Endometrium (tissue), 2 donors: ENCODE measurements at regions not wholly inside any gene's neighbourhood (a gene's known extent, or its start where the extent isn't known, plus 50 kb on each side); places are given as distances from the start of the nearest gene placed in this dataset.
"Not testable (repeated sequence)": the region's sequence is repeated elsewhere in the genome, so short reads cannot be mapped to it uniquely, and the experiment has no call there.

Source experiments
- FAIRE-seq: peaks from 2 replicates; lab custom pipeline; 2012; peaks lifted over from hg19 to GRCh38; lab: Jason Lieb, UNC
- donor health status: control.
- donor health status: control.

DNA sequence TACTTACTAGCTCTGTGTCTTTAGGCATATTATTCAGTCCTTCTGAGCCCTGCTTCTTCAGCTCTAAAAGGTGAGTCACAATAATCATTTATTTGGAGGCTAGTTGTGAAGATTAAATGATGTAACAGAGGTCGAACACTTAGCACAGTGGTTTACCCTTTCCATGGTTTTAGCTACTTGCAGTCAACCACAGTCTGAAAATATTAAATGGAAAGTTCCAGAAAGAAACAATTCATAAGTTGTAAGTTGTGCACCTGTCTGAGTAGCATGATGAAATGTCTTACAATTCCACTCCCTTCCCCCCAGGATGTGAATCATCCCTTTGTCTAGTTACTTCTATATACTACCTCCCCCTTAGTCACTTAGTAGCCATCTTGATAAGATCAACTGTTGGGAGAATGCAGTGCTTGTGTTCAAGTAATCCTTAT, 217.6 kb upstream of the THUMPD2 start:
- no peak for FAIRE-seq

DNA sequence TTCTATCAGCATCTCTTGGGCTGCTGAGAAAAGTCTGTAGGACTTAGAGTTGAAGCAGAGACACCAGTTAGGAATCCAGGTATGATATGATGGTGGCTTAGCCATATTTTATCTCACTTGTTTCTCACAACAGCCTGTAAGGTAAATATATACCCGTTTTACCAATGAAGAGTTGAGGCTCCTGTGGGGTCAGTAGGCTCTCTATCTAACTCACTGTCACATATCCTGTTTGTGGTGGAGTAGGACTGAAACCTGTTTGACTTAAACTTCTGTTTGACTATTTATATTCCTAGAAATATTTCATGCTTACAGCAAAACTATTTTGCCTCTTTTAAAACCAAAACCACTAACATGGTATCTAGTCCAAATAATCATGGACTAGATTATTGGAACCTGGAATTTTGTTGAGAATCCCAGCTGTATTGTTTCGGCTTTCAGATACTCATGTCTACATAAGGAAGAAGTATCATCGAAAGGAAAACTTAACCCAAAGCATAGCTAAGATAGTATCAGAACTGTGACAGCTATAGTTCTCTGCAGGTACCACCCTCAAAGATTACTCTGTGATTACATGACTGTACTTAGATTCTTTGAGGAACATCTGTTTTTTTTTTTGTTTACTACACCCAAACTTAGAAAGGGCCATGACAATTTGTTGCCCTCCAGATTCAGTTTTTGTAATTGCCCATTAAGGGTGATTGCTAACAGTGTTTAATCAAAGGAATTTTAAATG, 216.1 kb upstream of the THUMPD2 start:
- FAIRE-seq = no peak

DNA sequence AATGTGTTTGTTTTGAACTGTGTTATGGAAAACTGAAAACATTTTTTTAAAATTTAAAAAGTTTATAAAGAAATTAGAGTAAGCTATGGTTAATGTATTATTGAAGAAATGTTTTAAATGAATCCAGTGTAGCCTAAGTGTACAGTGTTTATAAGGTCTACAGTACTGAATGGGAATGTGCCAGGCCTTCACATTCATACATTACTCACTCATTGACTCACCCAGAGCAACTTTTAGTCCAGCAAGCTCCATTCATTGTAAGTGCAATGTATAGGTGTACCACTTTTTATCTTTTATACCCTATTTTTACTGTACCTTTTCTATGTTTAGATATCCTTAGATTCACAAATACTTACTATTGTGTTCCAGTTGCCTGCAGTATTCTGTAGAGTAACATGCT, 215.1 kb upstream of the THUMPD2 start:
- FAIRE-seq = no peak

DNA sequence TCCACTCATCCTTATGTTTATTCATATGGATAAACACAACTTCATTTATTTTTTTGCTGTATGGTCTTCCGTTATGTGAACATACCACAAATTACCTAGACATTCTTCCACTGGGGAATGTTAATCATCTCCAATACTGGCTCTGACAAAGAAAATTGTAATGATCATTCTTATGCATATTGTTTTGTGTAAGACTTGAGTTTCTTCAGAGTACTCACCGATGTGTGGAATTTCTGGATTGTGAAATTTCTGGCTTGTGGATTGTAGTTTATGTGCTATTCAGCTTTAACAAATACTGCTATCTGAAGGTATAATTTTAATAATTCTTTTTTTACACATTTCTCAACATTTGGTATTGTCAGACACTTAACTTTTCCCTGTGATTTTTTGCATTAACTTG, 212.2 kb upstream of the THUMPD2 start:
- no peak for FAIRE-seq

DNA sequence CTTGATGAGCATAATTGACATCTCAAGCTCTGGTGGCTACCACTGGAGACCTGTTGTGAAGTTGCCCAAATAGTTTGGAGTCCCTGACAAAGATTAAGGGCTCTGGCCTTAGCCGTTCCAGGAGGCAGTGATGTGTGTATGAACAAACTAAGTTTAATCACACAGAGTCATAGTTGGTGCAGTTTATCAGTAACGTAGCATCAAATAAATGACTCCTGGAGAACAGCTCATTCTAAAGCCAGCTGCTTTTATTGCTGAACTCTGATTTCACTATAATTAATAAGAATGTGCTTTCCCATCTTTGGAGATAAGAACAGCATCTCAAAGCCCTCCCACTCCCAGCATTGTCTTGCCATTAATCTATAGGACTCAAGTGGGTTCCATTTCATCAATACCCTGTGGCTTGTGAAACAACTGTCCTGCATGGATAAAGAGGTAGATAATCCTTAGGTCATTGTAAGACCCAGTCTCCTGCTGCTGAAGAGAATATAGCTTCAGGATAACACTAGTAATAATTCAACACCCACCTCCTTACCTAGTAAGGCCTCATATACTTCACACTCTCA, 211.4 kb upstream of the THUMPD2 start:
- no peak for FAIRE-seq

DNA sequence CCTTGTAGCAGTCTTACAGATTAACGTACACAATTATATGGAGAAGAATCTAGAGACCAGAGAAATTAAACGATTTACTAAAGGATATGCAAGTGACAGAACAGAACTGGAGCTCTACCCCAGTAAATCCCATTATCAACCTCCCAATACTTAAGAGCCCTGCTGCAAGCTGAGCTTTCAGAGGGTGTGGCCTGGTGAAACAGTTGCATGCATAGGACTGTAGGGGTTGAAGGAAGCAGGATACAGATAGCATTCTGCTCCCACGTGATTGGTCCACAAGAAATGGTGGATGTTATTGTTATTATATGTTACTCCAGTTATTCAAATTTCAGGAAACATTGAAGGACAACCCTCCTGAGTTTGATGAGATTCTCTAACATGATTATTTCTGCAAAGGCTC, 210.8 kb upstream of the THUMPD2 start:
- FAIRE-seq = no peak

DNA sequence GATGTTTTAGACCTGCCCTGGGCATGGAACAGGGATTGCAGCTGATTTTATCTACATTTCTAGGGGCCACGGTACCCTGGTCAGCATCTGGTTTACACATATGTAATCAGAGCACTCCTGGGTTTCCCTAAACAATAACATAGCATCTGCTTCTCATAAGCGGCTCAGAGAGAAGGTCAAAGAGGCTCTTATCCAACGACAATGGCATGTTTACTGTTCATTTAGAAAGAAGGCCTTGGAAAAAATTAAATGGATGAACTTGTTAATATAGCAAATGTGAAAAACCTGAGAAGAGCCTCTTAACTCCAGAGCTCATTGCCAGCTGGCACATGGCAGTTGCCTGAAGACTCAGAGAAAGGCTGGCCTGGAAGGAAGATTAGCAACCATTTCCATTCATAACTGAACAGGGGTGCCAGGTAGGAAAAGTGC, 202.8 kb upstream of the THUMPD2 start:
- peak; percentile 64 for FAIRE-seq

DNA sequence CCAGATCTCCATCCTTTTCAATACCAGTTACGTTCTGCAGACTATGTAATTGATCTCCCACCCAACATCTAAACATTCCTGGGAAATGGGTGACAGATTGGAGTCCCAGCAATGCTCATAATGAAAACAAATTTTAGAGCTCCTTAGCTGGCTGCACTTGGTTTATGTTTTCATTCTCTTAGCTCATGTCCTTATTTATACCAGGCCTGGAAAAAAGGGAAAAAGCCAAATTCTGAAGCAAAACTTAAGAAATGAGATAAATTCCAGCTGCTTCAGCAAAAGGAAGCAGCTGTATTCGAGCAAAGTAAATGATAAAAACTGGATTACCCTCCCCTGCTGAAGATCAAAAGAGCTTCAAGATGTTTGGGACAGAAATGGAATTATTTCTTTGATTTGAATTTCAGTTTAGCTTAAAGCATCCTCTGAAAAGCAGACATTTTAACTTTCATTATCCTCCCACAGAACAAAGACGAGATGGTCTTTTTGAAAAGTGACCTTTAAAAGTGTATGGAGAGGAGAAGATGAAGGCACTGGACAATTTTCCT, 196.5 kb upstream of the THUMPD2 start:
- FAIRE-seq = peak; percentile 90

DNA sequence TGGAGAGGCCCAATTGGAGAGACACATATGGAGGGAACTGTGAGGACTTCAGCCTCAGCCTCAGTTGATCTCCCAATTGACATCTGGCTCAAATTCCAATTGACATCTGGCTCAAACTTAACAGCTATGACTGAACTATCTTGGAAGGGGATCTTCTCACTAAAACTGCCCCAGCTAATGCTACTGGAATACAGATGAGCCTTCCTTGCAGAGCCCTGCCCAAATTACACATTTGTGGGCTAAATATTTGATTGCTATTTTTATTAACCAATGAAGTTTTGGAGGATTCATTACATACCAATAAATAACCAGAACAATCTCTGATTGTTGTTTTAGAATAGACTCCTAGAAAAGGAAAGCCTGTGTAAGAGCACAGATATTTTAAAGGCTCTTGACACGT, 189.0 kb upstream of the THUMPD2 start:
- FAIRE-seq = no peak

DNA sequence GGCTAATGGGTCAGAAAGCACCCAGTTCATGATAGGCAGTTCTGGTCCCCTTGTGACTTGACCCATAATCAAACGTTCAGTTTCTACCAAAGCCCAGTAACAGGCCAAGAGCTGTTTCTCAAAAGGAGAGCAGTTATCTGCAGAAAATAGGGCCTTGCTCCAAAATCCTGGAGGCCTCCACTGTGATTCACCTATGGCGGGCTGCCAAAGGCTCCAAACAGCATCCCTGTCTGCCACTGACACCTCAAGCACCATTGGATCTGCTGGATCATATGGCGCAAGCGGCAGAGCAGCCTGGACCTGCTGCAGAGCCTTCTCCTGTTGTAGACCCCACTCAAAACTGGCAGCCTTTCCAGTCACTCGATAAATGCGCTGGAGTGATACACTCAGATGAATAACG, 181.6 kb upstream of the THUMPD2 start:
- FAIRE-seq = not testable (repeated sequence)

DNA sequence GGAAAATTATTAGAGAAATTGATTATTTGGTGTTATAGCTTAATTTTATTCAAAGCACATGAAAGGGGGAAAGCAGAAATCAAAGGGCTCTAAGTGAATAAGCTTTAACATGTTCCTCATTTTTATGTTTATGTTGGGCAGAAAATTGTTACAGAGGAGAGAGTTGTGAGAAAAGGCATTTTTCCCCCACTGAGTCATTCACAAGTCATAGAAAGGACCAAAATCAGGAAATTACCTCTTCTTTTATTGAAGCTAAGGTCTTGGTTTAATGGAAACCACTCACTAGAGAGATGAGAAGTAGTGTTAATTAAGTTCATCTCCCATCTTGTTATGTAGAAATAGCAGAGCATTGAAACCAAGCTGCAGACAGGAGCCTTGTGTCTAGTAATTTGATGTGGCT, 175.3 kb upstream of the THUMPD2 start:
- FAIRE-seq = no peak

DNA sequence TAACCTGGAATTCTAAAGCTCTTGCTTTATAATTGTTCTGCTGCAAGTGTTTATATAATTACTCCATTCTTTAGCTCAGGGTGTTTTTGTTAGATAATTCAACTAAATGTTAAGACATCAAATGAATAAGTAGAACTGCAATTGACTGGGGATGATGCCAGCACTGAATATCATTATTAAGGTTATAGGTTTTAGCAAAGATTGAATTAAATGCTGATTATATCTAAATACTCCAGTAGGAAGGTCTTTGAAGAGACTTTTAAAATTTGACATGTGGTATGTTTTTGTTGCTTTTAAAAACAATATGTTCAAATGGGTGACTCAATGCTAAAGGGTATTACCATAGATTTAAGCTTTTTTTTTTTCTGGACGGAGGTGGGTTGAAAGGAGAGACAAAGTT, 170.1 kb upstream of the THUMPD2 start:
- FAIRE-seq = no peak

DNA sequence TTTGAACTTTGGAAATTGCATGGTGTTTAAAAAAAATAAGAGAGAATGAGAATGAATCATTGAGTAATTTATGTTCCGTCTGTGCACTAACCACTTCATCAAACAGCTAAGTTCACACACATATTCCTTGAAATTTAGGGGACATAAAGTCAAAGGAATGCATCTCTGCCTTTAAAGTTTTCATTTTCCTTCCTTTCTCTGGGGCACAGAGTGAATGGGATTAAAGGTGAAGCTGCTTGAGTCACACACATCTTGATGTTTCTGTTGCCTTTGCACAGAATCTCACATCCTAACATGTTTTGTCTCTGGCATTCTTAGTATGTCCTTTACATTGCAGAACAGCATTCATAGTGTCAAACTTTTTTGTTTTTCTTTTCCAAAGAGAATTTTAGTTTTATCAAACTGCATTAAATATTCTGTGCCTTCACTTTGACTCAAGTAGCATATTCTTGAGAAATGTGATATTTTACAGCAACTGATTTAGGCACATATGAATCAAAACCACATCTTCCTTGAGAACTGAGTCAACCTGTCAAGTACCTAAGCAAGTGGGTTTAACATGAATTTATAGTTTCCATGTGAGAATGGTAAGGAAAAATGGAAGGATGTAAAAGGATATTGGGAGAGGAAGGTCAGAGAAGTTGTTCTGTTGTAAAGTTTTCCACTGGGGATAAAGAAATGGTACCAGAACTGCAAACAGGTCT, 169.1 kb upstream of the THUMPD2 start:
- FAIRE-seq = no peak

DNA sequence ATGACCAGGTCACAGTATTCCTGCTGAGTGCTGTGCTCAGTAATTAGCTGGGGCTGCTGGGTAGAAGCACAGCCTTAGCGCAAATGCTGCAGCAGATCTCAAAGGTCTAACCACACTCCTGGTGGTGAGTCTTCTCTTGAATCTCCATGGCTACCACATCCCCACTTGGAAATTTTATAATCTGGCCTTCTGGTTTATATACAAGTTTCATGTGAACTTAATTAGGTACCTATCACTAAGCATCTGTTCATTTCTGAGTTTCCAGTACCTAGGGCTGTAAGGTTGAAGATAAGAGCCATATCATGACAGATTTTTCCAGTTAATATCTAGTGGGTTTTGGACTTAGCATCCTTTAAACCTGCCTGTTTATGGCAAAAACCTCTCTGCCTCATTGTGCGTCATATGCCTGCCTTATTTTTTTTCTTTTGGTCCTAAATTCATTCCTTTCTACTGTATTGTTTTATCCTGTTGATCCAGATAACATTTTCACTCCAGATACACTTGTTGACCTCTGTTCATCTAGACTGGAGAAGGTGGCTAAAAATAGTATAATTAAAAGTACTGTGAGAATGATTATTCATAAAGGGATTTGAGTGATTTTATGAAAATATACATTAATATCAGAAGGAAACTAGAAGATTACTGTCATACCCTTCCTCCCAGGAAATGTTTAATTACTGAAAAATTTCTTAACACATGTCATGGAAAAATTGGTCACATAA, 168.4 kb upstream of the THUMPD2 start:
- FAIRE-seq = peak; percentile 35

DNA sequence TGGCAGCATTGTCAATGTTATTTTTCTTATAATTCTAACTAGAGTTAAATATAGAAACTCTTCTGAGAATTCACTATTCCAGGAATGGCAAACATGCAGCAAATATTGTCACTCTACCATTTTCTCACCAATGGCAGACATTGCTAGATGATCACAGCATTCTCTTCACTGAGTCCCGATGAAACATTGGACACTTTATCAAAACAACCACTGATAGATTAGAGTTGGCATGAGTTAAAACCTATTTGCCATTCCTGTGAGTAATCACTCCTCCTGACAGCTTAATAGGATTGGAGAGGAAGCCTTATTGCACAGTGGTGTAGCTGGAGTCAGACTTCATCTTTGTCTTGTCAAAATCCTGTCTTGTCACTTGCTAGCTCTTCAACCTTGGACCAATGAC, 163.9 kb upstream of the THUMPD2 start:
- FAIRE-seq = no peak

DNA sequence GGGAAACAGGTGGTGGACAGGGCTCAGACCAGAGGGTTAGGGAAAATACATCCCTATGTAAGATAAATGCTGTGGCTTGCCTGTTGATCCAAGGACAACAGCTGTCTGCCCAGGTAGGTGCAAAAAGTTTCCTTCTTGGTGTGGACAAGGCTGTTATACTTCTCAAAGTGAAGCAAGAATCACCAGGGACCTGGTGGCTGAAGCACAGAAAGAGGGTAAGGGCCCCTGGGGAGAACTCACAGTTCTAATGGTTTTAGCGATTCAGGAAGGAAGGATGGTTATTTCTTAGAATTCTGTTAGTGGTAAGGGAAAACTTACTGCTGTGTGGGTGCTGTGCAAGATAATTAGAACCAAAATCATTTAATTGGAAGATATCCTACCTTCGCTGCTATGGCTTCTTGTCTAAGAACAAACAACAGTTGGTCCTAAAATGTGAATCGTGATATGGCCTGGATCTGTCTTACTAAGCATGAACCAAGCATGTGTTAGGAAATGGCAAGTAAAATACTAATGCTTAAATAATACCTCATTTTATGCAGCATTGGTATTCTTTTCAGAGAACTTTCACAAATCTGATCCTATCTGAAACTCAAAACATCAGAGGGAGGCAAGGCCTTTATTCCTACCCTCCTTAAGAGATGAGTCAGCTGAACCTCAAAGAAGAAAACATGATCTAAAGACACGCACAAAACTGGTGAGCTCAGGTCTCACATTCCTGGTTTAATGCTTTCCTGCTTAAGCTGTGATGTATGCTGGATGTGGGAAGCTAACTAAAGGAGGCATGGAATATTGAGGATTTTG, 159.2 kb upstream of the THUMPD2 start:
- peak; percentile 54 for FAIRE-seq

DNA sequence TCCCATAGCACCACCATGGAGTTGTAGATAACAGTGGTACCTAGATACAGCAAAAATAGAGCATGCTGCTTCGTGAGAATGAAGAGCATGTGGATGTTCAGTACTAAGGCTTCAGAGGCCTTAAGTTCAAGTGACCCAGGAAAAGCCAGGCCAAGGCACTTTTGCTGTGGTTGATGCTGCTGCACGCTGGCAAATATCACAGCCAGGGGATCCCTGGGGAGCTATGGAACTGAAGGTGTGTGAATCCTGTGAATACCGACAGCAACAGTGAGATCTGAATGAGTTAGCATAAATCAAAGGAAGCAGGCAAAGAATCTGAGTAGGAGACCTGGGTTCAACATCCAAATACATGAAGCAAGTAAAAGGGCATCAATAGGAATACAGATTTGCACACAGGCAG, 158.6 kb upstream of the THUMPD2 start:
- no peak for FAIRE-seq

DNA sequence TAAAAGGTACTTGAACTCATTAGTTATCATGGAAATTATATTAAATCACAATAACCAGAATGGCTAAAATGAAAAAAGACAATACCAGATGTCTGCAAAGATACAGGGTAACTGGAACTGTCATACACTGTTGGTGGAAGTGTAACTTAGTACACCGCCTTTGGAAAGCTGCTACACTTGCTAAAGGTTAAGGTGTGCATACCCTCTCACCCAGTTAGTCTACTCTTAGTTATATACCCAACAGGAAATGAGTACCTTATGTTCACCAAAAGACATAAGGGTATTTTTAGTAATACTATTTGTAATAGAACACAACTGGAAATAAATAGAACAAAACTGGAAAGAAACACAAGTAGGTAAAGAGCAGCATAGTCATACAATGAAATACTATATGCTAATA, 155.8 kb upstream of the THUMPD2 start:
- FAIRE-seq = no peak

DNA sequence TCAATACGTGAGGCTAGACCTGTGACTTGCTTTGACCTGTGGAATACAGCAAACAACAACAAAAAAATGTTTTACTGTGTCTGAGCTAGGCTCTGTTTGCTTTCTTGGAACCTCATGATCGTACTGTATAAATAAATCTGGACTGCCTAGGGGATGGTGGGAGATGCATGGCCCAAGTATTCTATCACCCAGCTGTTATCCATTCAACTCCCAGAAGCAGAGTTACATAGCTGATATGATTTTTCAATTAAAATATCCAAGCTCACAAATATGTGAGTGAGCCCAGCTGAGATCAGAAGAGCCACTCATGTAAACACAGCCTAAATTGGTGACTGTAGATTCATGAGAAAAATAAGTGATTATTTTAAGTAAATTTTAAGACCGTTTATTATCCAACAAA, 154.1 kb upstream of the THUMPD2 start:
- FAIRE-seq = no peak

DNA sequence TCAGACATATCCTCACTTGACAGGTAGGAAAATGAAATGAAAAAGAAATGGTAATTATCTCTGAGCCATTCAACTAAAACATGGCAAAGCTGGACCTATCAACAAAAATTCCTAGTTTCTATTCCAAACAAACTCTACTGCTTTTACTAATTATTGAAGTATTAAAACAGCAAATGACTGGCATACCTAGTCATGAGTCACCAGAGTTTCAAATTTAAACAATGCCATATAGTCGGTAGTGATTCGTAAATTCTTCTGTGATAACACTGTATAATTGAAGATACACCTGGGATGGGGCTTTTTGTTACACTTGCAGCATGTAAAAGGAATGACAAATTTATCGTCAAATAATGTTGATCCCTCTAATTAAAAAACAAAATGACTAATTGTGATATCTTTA, 153.1 kb upstream of the THUMPD2 start:
- no peak for FAIRE-seq

DNA sequence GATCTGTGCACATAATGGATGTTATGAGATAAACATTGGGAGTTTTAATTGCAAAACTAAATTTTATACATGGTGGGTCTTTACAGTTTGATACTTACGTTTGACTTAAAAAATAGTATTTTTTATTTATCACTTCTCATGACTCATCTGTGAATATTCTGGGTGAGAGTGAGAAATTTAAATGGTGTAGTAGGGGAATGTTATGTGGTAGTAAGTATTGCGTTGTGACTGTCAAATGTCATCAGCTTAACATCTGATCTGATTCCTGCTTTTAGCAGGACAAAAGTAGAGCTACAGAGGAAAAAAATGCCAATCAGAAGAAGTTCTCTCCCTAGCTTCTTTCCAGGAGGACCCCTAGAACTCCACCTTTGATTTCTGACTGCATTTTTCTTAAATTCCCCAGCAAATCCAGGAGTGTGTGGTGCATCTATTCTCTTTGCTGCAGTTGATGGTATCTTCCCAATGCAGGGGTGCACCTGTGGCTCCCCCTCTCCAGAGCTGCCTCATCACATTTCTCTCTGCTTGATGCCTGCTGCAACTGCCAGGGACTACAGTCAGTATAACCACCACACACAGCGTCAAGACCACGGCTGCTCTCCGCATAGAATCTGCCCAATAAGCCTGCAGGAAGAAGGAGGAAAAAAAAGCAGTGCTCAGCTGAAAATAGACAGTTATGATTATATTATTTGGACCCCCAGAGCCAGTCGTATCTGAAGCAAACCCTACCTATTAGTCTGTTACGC, 151.3 kb upstream of the THUMPD2 start:
- no peak for FAIRE-seq
